Endothelial cell of hepatic sinusoid (primary cell): ENCODE measurements at regions not wholly inside any gene's neighbourhood (a gene's known extent, or its start where the extent isn't known, plus 50 kb on each side); places are given as distances from the start of the nearest gene placed in this dataset.

ENCODE experiments used
- in situ Hi-C: cut with HindIII; loops from 2 replicates; pipeline ENCODE4 v1.10.0; 2017; ENCODE audit warnings: low sequenced_read_pairs

DNA sequence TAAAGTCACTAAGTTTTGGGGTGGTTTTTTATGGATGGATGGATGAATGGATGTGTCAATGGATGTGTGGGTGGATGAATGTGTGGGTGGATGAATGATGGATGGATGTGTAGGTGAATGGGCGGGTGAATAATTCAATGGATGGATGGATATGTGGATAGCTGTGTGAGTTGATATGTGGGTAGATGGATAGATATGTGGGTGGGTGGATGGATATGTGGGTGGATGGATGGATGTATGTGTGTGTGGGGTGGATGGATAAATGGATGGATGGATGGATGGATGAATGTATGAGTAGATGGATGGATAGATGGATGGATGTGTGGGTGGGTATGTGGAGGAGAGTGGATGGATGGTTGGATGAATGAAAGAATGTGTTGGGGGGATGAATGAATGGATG lies 310.1 kb upstream of the C16orf82 start:
- in situ Hi-C loops: no loop called here

DNA sequence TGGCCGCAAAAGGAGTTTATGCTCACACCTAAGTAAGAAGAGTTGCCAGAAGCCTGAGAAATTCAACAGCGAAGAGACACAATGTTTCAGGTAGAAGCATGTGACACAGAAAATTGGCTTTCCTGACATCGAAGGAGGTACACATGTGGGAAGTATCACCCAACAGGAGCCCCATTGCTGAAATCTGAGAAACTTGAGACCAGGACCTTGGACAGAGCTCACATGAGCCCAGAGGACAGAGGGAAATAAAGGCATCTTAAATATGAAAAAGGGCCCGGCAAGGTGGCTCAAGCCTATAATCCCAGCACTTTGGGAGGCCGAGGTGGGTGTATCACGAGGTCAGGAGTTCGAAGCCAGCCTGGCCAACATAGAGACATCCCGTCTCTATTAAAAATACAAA lies 304.1 kb upstream of the C16orf82 start:
- in situ Hi-C loops: loop anchor here (10.0 kb wide), 4 partner anchors 62 to 808 kb away; no protein-coding TSS in a partner anchor

DNA sequence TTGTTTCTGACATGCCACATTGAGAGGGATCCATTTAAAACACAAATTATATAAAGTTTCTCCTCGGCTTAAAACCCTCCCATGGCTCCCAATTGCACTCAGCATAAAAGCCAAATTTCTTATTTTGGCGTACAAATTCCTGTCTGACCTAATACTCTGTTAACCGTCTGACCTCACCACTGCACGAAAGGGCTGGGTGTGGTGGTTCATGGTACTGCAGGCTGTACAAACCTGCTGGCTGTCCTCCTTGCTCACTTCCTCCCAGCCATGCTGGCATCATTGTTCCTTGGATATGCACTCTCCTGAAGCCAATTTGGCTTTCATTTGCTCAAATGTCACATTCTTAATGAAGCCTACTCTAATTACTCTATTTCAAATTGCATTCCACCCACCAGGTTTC lies 301.6 kb upstream of the C16orf82 start:
- in situ Hi-C loops: loop anchor here (5.0 to 10.0 kb wide), 5 partner anchors 60 to 810 kb away; no protein-coding TSS in a partner anchor

DNA sequence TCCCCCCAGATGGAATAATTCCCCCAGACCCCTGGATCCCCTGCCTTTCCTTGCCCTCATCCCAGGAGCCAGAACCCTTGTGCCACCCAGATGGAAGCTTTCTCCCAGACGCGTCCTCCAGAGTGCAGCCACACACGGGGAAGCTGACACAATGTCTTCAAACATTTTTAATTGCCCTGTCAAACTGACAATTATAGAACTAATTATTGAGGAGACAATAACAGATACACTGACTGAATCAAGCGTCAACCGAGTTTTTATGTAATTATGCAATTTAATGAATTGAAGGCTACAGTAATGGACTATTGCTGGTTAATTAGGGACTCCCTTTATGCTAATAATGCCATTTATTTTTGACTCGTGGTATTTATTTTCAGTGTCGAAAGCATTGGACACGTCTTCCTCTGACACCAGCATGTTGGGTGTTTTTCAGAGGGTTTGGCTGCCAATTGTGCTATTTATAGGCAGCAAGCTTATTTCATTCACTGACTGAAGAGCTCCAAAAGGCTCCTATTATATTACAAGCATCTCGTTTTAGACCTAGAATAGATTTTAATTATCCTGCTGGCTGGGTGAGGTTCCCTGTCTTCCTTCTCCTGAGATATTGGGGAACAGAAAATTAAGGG lies 298.2 kb upstream of the C16orf82 start:
- in situ Hi-C loops: loop anchor here (5.0 to 10.0 kb wide), 5 partner anchors 56 to 814 kb away; no protein-coding TSS in a partner anchor

DNA sequence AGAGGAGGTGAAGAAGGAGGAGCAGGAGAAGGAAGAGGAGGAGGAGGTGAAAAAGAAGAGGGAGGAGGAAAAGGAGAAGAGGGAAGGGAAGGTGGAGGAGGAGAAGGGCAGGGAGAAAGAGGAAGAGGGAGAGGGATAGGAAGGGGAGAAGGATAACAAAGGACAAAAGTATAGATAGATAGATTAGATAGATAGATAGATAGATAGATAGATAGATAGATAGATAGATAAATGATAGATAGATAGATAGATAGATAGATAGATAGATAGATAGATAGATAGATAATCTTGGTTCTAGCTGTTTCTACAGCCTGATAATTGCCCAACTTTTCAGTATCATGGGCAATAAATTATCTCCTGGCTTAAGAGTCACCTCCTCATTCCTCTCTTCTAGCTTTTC lies 296.2 kb upstream of the C16orf82 start:
- in situ Hi-C loops: no loop called here

DNA sequence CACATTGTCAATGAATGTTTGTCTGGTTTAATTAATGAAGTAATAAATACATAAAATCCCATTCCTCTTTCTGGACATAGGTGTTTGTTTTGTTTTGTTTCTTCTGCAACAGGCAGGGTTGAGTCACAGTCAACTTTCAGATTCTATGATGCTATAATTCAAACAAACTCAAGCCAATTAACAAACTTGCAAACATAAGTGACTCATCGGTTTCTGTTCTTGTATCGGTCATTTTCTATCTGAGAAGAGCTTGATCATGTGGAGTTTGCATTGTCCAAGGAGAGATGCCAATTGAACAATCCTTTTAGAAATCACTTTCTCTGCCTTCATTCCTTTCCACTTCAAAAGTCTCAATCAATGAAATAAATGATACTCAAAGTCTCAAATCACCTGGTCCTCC lies 294.2 kb upstream of the C16orf82 start:
- in situ Hi-C loops: no loop called here

DNA sequence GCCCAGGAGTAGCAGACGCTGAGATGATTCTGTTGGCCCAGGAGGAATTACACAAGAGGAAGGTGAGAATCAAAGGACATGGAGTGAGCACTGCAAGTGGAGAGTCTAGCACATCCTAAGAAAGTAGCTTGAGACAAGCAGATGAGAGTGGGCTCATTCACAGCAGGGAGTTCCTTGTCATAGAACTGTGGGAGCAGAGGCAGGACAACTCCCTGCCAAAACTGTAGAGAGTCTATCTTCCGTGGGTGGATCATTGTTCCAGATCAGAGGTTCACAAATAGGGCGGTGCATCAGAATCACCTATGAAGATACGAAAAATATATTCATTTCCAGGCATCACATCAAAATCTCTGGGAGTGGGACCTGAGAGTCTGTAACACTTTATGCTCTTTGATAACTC lies 288.9 kb upstream of the C16orf82 start:
- in situ Hi-C loops: no loop called here

DNA sequence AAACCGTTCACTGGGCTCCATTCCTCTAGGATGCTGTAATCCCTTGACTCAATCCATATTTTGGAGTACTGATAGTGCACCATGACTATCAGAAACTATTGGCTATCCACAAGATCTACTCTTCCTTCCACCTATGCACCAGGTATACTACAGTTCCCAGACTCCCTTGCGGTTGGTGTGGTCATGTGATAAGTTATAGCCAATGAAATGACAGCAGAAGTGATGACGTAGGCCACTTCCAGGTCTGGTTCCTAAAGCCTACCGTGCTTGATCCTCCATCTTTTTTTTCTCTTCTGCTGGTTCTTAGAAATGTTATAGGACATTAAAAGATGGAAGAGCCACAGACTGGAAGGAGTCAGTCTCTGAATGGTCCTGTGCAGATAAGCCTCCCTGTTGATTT lies 278.8 kb upstream of the C16orf82 start:
- in situ Hi-C loops: no loop called here

DNA sequence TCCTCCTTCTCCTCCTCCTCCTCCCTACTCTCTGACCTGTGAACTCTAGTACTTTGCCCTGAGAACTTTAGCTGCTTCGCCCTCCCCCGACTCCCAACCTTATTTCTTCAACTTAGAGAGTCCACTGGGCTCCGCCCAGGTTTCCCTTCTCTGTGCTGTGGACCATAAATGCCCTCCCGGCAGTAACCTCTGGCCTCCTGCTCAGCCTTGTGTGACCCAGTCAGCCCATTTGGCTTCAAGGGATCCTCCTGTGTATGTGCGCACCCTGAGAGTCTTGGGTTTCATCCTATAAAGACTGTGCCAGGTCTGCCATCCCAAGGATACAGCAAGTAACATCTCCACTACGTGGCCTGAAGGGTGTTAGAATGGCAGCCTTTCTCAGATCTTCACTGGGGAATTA lies 275.6 kb upstream of the C16orf82 start:
- in situ Hi-C loops: no loop called here

DNA sequence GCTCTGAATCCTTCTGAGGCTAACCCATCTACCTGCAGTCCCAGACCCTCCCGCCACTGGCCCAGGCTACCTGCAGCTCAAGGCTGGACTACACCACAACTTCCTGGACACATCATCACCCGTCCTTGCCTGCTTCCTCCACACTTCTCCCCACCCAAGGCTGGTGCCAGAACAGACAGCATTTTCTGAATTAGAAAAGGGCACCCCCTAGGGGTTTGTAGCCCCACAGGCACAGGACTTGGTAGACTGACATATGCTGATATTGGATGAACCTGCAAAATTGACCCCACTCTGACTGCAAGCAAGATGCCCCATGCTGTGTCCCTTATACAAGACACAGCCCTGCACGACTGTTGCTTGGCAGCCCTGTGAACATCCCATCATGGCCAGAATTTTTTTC lies 271.5 kb upstream of the C16orf82 start:
- in situ Hi-C loops: no loop called here

DNA sequence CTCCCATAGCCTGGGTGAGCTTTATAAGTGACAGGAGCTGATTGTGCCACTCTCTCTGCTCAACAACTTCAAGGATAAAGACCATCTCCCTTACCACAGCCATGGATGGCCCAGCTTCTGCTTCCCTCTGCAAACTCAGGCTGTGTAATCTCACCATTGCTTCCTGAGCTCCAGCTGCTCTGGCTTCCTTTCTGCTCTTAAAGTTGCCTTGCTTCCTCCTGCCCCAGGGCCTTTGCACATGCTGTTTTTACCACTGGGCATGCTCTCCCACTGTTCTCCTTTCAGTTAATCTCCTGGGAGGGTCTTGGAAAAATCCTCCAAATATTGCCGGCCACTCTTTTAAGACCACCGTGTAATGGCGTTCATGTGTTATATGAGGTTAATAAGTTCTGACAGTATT lies 265.1 kb upstream of the C16orf82 start:
- in situ Hi-C loops: no loop called here

DNA sequence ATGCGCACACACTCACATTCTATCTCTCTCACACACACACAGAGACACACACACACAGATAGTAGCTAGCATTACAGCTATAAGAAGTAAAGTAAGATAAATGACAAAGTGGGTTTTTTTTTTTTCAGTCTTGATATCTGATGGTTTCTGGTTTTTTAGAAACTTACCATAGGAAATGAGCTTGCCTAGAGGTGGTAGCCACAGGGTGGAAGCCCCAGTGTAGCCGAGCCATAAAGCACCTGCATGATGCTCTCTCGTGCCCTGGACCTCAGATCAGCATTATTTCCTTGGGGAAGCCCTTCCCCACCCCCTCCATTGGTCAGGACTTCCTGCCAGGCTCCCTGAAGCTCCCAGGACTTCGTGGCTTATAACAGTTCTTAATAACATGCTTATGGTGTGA lies 264.3 kb upstream of the C16orf82 start:
- in situ Hi-C loops: no loop called here

DNA sequence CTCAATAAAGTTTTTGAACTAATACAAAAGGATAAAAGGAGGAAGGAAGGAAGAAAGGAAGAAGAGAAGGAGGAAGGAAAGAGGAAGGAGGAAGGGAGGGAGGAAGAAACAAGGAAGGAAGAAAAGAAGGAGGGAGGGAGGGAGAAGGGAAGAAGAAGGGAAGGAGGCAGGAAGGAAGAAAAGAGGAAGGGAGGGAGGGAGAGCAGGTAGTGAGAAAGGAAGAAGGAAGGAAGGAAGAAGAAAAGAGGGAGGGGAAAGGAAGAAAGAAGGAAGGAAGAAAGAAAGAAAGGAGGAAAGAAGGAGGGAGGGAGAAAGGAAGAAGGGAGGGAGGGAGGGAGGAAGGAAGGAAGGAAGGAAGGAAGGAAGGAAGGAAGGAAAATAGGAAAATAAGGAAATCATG lies 263.8 kb upstream of the C16orf82 start:
- in situ Hi-C loops: no loop called here

DNA sequence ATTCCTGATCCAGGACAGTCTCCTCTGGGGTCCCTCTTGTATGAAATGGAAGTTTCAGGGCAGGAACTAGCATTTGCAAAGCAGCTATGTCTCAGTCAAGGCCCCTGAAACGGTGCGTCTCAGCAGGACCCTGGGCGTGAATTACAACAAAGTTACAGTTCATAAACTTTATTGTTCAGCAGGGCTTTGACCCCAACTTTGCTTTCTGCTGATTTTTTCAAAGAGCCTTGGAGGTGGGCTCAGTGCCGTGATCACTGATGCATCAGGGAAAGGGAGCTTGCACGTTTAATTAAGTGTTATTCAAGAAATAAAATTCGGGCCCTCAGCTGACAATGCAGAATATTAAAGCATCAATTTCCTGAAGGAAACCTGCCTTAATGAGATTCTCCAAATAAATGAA lies 260.1 kb upstream of the C16orf82 start:
- in situ Hi-C loops: no loop called here

DNA sequence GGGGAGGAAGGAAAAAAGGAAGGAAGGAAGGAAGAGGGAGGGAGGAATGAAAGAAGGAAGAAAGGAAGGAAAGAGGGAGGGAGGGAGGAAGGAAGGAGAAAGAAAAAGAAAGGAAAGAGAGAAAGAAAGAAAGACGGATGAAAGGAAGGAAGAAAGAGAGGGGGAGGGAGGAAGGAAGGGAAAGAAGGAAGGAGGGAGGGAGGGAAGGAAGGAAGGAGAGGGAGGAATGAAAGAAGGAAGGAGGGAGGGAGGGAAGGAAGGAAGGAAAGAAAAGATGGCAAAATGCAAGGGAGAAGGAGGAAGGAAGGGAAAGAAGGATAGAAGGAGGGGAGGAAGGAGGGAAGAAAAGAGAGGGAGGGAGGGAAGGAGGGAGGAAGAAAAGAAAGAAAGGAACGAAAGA lies 257.3 kb upstream of the C16orf82 start:
- in situ Hi-C loops: no loop called here

DNA sequence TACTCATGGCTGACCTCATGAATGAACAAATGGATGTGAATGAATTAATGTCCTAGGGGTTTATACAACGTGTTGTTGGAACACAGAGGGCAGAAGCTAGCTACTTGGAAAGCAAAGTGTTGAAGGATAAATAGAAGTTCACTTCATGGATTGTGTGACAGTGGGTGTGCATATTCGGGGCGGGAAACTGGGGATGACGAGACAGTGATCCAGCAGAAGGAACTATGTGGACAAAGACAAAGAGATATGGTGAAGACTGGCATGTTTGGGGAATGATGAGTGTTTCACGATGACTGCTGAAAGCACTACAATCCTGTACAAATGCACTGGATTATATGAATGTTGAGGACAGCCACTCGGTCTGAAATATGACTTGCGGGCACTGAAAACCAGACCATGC lies 250.5 kb upstream of the C16orf82 start:
- in situ Hi-C loops: no loop called here

DNA sequence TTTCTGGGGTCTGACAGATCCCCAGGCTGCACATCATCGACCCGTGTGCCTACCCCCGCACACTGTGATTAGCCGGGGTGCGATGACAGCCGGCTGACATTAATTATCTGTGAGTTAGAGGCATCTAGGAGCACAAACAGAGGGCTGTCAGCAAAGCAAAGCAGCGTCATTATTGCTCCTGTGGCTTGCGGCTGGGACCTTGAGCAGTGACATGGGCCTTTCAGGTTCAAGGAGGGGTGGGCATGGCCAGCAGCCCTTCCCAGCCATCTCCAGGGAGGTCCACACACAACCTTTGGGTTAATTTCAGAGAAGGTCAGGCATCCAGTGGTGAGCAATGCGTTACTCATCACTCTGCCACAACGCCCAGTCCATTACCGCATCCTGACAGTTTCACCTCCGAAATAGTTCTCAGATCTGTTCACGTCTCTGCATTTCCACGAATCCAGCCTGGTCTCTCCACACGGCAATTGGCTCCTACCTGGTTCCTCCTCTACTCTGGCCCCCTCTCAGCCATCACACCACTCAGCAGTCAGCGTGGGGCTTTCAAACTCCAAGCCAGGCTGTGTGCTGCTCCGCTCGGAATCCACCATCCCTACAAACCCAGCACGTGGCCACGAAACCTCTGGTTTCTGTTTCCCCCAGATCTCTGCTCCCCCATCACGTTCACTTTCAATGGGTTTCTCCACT lies 249.7 kb upstream of the C16orf82 start:
- in situ Hi-C loops: no loop called here

DNA sequence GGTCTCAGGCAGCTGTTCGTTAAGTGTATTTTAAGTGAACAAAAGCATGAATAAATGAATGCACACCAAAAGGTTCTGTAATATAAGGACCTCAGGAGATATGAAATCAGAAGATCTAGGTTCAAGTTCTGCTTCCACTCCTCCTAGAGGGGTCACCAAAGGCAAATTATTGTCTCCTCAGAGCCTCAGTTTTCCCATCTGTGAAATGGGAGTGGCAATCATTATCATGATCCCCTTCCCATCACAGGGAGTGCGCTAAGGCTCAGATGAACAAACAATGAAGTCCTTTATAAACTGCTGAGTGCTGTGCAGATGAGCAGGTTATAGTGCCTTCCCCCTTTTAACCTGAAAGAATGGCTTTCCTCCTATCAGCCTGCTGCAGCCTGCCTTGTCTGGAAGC lies 248.3 kb upstream of the C16orf82 start:
- in situ Hi-C loops: no loop called here

DNA sequence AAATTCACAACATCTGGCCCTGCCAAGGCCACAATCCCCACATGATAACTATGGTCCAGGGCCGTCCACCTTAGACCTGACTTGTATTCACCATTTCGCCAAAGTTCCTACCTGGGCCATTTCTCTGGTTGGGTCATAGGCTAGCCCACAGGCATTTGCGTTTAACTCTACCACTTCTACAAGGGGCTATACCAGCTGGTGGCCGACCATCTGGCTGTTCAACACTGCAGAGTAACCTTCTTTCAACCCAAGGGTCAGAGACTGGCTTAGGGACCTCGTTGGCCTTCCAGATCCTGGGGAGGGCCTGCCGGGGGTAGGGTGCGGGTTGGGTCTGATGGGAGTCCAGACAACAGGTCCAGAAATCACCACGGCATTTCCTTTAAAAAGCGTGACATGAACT lies 242.3 kb upstream of the C16orf82 start:
- in situ Hi-C loops: loop anchor here (10.0 kb wide), 1 partner anchor 60 kb away; no protein-coding TSS in a partner anchor

DNA sequence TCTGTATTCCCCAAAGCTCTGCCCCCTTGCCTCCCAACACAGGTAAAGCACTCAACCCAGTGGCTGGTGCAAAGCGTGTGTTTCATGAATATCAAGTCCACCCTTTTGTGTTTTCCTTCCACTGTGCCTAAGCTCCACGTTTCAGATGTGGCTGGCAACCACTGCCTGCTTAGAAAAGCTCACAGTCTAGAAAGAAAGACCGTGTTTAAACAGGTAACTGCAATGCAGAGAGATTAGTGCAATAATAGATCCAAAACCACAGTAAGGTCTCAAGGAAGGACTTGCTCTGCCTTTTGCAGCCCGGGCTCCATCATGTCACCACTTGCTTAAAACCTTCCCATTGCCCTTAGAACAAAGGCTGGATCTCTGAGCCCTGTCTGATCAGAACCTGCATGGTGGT lies 240.2 kb upstream of the C16orf82 start:
- in situ Hi-C loops: loop anchor here (10.0 kb wide), 1 partner anchor 62 kb away; no protein-coding TSS in a partner anchor

DNA sequence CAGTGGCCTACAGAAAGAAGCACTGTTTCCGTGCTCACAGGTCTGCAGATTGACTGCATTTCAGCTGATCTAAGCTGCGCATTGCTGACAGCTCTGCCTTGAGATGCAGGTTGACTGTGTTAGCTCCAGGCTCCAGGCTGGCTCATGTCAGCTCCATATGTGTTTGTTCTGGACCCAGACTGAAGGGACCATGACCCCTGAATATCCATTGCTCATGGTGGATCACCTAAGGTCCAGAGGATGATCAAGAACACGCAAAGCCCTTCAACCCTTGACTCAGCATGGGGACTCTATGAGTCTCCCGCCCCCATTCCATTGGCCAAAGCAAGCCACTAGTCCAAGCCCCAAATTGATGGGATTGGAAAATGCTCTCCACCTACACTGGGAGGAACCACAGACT lies 239.3 kb upstream of the C16orf82 start:
- in situ Hi-C loops: loop anchor here (10.0 kb wide), 1 partner anchor 63 kb away; no protein-coding TSS in a partner anchor

DNA sequence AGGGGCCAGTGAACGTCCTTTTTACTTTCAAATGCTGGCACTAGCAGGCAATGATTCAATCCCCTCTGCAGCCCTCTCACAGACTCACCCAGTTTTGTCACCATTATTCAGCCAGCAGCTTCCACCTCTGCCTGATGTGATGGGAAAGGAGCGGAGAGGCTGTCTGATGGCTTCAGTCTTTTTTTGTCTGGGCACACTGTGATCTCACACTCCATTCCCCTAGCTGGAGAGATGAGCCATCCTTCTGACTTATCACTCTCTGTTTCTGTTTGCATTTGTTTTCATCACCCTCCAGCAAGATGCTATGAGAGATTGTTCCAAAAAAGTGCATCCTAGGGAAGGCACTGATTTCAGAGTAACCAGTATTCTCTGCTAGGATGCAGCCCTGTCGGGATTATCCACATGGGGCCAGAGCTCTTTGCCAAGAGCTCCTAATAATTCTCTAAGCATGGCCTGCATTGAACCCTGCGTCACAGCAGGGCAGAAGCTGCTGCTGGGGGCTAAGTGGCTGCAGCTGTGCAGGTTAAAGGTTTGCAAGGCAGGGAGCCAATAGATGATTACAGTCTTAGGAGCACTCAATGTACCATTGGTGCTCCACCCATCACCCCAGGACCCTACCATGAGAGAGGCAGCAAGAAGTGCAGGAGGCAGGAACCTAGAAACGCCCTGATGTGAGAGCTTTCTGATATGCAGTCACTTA lies 236.1 kb upstream of the C16orf82 start:
- in situ Hi-C loops: no loop called here
